Pancreas (tissue), 10 donors: ENCODE measurements at regions not wholly inside any gene's neighbourhood (a gene's known extent, or its start where the extent isn't known, plus 50 kb on each side); places are given as distances from the start of the nearest gene placed in this dataset.

ENCODE experiments used
- ATAC-seq, 4 donors: fragments of 200-7000 bp; cut with Tn5 transposase; one replicate each; pipeline versions ENCODE4 v1.8.0 to v1.9.1; 2020; ENCODE audit warnings: mild to moderate bottlenecking in 4 of 4, moderate library complexity in 4 of 4
- DNase-seq, 6 donors: peaks; one replicate each; pipeline ENCODE4 v3.0.0-alpha.2; 2020
- FAIRE-seq: peaks from 2 replicates; lab custom pipeline; 2012; peaks lifted over from hg19 to GRCh38; lab: Jason Lieb, UNC
- H3K27ac ChIP-seq, 4 donors: fragments of 200-600 bp; sonication (generic); 1 replicate in 3 of 4; 2 replicates in 1 of 4; pipeline versions ENCODE4 v1.5.0 to v1.8.0; 2020
- H3K27me3 ChIP-seq, 4 donors: fragments of 200-600 bp; one replicate each; pipeline ENCODE4 v1.8.0; 2021
- H3K36me3 ChIP-seq, 3 donors: fragments of 200-600 bp; sonication (generic) in 1 of 3; one replicate each; pipeline versions ENCODE4 v1.5.0 to v1.8.0; 2020 to 2021
- H3K4me1 ChIP-seq, 3 donors: fragments of 200-600 bp; one replicate each; pipeline ENCODE4 v1.8.0; 2021
- H3K4me3 ChIP-seq, 4 donors: fragments of 200-600 bp; sonication (generic) in 2 of 4; one replicate each; pipeline versions ENCODE4 v1.5.0 to v1.8.0; 2020 to 2021
- H3K9me3 ChIP-seq, 4 donors: fragments of 200-600 bp; one replicate each; pipeline ENCODE4 v1.8.0; 2021
- CTCF ChIP-seq, 4 donors: fragments of 200-600 bp; sonication (generic) in 3 of 4; IDR thresholded peaks; one replicate each; pipeline versions ENCODE4 v1.5.0 to v1.8.0; 2021; ENCODE audit warnings: antibody characterized with exemption in 4 of 4
- WGBS, 2 donors: extraction: QIAGEN DNeasy Blood & Tissue Kit; methylation state at CpG; one replicate each; pipeline ENCODE4 v1.1.7; 2013; 5-methylcytosine and 5-hydroxymethylcytosine counted together
- intact Hi-C, 3 donors: fragments of 100-400 bp; cut with DNase I; formaldehyde crosslinking; loops; one replicate each; pipeline versions ENCODE4 v1.11.1 to v1.14.2; 2022
- donor health status: healthy with polysubstance abuse.
- donor health status: DM: no; HTN: no; CAD: no; lungs with moderate emphysema.
- donor health status: DM: no; HTN: no; CAD: no.
- donor health status: control.
- donor health status: control.
- donor health status: Bipolar disorder and iron deficiency.
- donor health status: DM: yes; HTN: yes; CAD: no.
- donor health status: DM: no; HTN: no; CAD: no.
- donor health status: DM: no; HTN: no; CAD: no.
- donor health status: DM: yes; HTN: yes; CAD: no.

DNA sequence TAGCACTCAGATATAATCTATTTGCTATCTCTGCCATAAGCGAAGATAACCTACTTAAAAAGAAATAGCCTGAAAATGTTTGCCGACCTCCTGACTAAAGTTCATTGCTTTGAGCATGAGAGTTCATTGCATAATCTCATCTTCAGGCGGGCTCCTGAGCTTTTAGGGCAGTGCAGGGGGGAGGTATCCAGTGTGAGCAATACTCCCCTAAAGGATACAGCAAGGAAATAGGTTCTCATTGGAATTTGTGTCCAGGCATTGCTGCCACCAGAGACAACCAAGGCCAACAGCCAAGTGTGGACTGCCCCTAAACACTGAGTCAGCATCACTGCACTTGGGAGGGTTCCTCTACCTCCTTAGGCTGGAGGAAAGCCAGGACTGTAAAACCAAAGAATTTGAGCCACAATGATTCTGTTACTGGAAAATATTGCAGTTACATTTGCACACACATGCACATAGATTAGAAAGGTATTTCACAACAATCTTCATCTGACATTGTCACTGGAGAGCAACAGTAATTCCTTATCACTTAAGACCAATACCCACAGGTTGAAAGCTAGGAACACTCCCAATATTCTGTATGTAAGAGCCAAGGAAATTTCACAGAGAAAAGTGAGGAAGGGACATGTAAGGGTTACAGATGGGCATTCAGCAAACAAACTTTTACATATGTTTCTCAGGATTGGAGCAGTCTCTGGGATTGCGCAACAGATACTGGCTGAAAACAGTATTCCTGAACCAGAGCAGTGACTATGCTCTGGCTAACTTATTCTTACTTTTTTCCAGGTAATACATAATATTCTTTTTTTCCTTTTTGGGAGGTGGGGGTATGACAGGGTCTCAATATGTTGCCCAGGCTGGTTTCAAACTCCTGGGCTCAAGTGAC is 98.6 kb upstream of the TLE1 start:
- TF ChIP-seq CTCF (IDR thresholded peaks at IDR 0.05): no peak
- 67 to 71% methylated on average over 4 of the region's 4 CpGs for WGBS, 2 donors
- Histone ChIP-seq H3K4me3 (no peak overlapping the region), H3K27me3 (no peaks in the 10 kb centered on the region), H3K36me3 (no peaks in the 10 kb centered on the region), H3K27ac (peak overlapping the region in 2 of 4 donors; percentile 36 to 50), H3K9me3 (no peaks in the 10 kb centered on the region), H3K4me1 (peaks cover 0 to 8% (median 0%) of the 10 kb centered on the region in 3 donors)
- ATAC-seq (peak; percentile 40 to 92 (median 72)), DNase-seq (peak in 3 of 6 donors; percentile 4 to 35 (median 24)), FAIRE-seq (no peak)
- intact Hi-C loops: no loop called here

GRCh38 chr9:81789721-81790120 is 100.4 kb upstream of the TLE1 start:
- Histone ChIP-seq H3K4me3 (no peak overlapping the region), H3K9me3 (no peaks in the 10 kb centered on the region), H3K36me3 (no peaks in the 10 kb centered on the region), H3K4me1 (peaks cover 0 to 8% (median 0%) of the 10 kb centered on the region in 3 donors), H3K27me3 (no peaks in the 10 kb centered on the region), H3K27ac (no peak overlapping the region)
- no peak for DNase-seq
- TF ChIP-seq CTCF (IDR thresholded peaks at IDR 0.05): no peak
- intact Hi-C loops: no loop called here
- no peak for ATAC-seq
- 89 to 91% methylated on average over 1 of the region's 1 CpG for WGBS, 2 donors
- no peak for FAIRE-seq

DNA sequence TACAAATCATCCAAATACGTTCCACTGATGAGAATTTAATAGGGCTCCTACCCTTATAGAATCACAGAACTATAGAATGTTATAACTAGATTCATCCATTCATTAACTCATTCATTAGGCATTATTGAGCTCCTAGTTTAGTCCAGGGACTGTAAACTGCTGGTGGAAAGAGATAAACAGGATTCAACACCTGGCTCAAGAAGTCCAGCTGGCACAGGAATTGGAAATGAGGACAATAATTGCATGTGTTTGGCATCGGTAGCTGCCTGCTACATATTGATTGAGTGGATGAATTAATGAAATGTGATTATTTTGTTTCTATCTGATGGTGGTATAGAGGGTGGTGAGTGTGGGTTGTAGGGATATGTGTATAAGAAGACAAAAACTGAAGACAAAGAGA is 100.8 kb upstream of the TLE1 start:
- TF ChIP-seq CTCF (IDR thresholded peaks at IDR 0.05): no peak
- ATAC-seq (no peak), DNase-seq (no peak), FAIRE-seq (no peak)
- intact Hi-C loops: no loop called here
- Histone ChIP-seq H3K36me3 (no peaks in the 10 kb centered on the region), H3K9me3 (no peaks in the 10 kb centered on the region), H3K27ac (no peak overlapping the region), H3K4me3 (no peak overlapping the region), H3K4me1 (peaks cover 0 to 8% (median 0%) of the 10 kb centered on the region in 3 donors), H3K27me3 (no peaks in the 10 kb centered on the region)
- 65 to 66% methylated on average over 2 of the region's 2 CpGs for WGBS, 2 donors

GRCh38 chr9:81791076-81791475 is 101.7 kb upstream of the TLE1 start:
- Histone ChIP-seq H3K9me3 (no peaks in the 10 kb centered on the region), H3K27ac (no peak overlapping the region), H3K27me3 (no peaks in the 10 kb centered on the region), H3K4me3 (no peak overlapping the region), H3K36me3 (no peaks in the 10 kb centered on the region), H3K4me1 (peaks cover 0 to 8% (median 0%) of the 10 kb centered on the region in 3 donors)
- whole genome bisulfite sequencing, 2 donors: 94 to 98% methylated on average over 7 of the region's 7 CpGs
- DNase-seq (no peak), ATAC-seq (no peak), FAIRE-seq (no peak)
- intact Hi-C loops: no loop called here
- TF ChIP-seq CTCF (IDR thresholded peaks at IDR 0.05): no peak

GRCh38 chr9:81798606-81799005 is 109.3 kb upstream of the TLE1 start:
- FAIRE-seq (no peak), DNase-seq (no peak), ATAC-seq (no peak)
- H3K36me3 ChIP-seq: no peaks in the 10 kb centered on the region
- no peak overlapping the region for H3K27ac ChIP-seq
- no peak for TF ChIP-seq CTCF (IDR thresholded peaks at IDR 0.05)
- 67 to 73% methylated on average over 3 of the region's 3 CpGs for WGBS, 2 donors
- no peak overlapping the region for H3K4me3 ChIP-seq
- intact Hi-C loops: no loop called here
- H3K4me1 ChIP-seq: no peaks in the 10 kb centered on the region
- no peaks in the 10 kb centered on the region for H3K27me3 ChIP-seq
- H3K9me3 ChIP-seq: no peaks in the 10 kb centered on the region
